Thyroid gland (tissue), 4 donors: ENCODE measurements at regions not wholly inside any gene's neighbourhood (a gene's known extent, or its start where the extent isn't known, plus 50 kb on each side); places are given as distances from the start of the nearest gene placed in this dataset.

ENCODE experiments used
- CTCF ChIP-seq, 6 experiments: fragments of 200-600 bp in 3 of 6; fragments of 450-650 bp in 3 of 6; sonication (generic) in 3 of 6; IDR thresholded peaks; one replicate each; pipeline ENCODE4 v1.5.1; 2016 to 2019; ENCODE audit warnings: antibody characterized with exemption in 6 of 6, mild to moderate bottlenecking in 2 of 6, inconsistent platforms in 1 of 6, moderate library complexity in 1 of 6
- POLR2A ChIP-seq, 2 donors: fragments of 450-650 bp; IDR thresholded peaks; one replicate each; pipeline ENCODE4 v1.6.1; 2017; ENCODE audit warnings: antibody characterized with exemption in 2 of 2, mild to moderate bottlenecking in 2 of 2, moderate library complexity in 1 of 2

GRCh38 chr1:198003468-198003867 is 86.3 kb downstream of the LHX9 start:
- no peak for TF ChIP-seq CTCF (IDR thresholded peaks at IDR 0.05)
- no peak for TF ChIP-seq POLR2A (IDR thresholded peaks at IDR 0.05)
